HepG2 (cell line): ENCODE measurements at regions not wholly inside any gene's neighbourhood (a gene's known extent, or its start where the extent isn't known, plus 50 kb on each side); places are given as distances from the start of the nearest gene placed in this dataset.

ENCODE experiments used
- ATAC-seq: fragments of 200-7000 bp; cut with Tn5 transposase; 3 replicates; pipeline ENCODE4 v1.9.1; 2020; ENCODE audit warnings: mild to moderate bottlenecking, moderate library complexity
- BruUV-seq: library from RNA; stranded (reverse); fragments of 400-500 nt; replicated peaks from 2 replicates; lab custom pipeline; 2021; lab: Mats Ljungman, UMichigan
- CTCF ChIA-PET: fragments of 300-600 bp; formaldehyde crosslinking; extraction: SDS; loops from one replicate; lab custom pipeline; 2021; ENCODE audit warnings: low total read pairs, inconsistent platforms, low intra/inter-chr PET ratio; lab: Yijun Ruan, JAX
- POLR2A ChIA-PET: fragments of 350-600 bp; sonication (Branson Sonifier 250); formaldehyde crosslinking; loops from one replicate; lab custom pipeline; 2020; ENCODE audit warnings: antibody characterized with exemption, inconsistent platforms; lab: Yijun Ruan, JAX
- DNase-seq: peaks from one replicate; pipeline ENCODE4 v3.0.0-alpha.2; 2015; ENCODE audit warnings: low spot score
- FAIRE-seq: peaks from 3 replicates; lab custom pipeline; 2011; peaks lifted over from hg19 to GRCh38; lab: Jason Lieb, UNC
- H2AFZ ChIP-seq: one replicate; pipeline ENCODE4 v1.6.1; 2011; ENCODE audit warnings: low read length, inconsistent platforms
- H3K27ac ChIP-seq: fragments of 300-600 bp; 3 replicates; pipeline ENCODE4 v1.8.0; 2011; ENCODE audit warnings: mixed run types, mild to moderate bottlenecking, mixed read lengths, low read length, inconsistent platforms; ENCODE audit not compliant: insufficient read depth; ENCODE audit errors: extremely low read length
- H3K27me3 ChIP-seq, 2 experiments: fragments of 200-600 bp in 1 of 2; 2 replicates in 1 of 2; 3 replicates in 1 of 2; pipeline versions ENCODE4 v1.6.0 to v1.8.0; 2011; ENCODE audit warnings: low read length in 2 of 2, mild to moderate bottlenecking in 2 of 2, moderate library complexity in 2 of 2, inconsistent platforms in 1 of 2; ENCODE audit not compliant: insufficient read depth in 2 of 2, control insufficient read depth in 1 of 2
- H3K36me3 ChIP-seq, 2 experiments: fragments of 200-600 bp in 1 of 2; replicated peaks in 1 of 2; 2 replicates in 1 of 2; 3 replicates in 1 of 2; pipeline versions ENCODE4 v1.5.1 to v1.8.0; 2011; ENCODE audit warnings: low read length in 2 of 2, inconsistent platforms in 1 of 2; ENCODE audit not compliant: insufficient read depth in 2 of 2, control insufficient read depth in 1 of 2
- H3K4me1 ChIP-seq: 2 replicates; pipeline ENCODE4 v1.5.1; 2012; ENCODE audit warnings: low read length, inconsistent platforms; ENCODE audit not compliant: insufficient read depth
- H3K4me2 ChIP-seq: 2 replicates; pipeline ENCODE4 v1.6.0; 2011; ENCODE audit warnings: low read depth, low read length, inconsistent platforms
- H3K4me3 ChIP-seq, 3 experiments: fragments of 200-600 bp in 1 of 3; sonication (generic), shearing (Covaris generic) in 1 of 3; replicated peaks in 1 of 3; 2 replicates each; pipeline ENCODE4 v1.5.1; 2011 to 2016; ENCODE audit warnings: low read length in 3 of 3, inconsistent platforms in 2 of 3, low read depth in 2 of 3, mild to moderate bottlenecking in 2 of 3, control low read depth in 1 of 3, mixed read lengths in 1 of 3; ENCODE audit not compliant: insufficient read depth in 1 of 3
- H3K79me2 ChIP-seq: one replicate; pipeline ENCODE4 v1.6.1; 2011; ENCODE audit warnings: low read length, inconsistent platforms; ENCODE audit not compliant: insufficient read depth
- H3K9ac ChIP-seq: 2 replicates; pipeline ENCODE4 v1.6.0; 2011; ENCODE audit warnings: mild to moderate bottlenecking, low read depth, low read length, inconsistent platforms; ENCODE audit not compliant: insufficient read depth
- H3K9me3 ChIP-seq: 2 replicates; pipeline ENCODE4 v1.5.1; 2012; ENCODE audit warnings: mild to moderate bottlenecking, low read length
- H4K20me1 ChIP-seq: 2 replicates; pipeline ENCODE4 v1.6.0; 2011; ENCODE audit warnings: inconsistent platforms, mild to moderate bottlenecking, low read length, moderate library complexity; ENCODE audit not compliant: insufficient read depth
- ATRX ChIP-seq: sonication (generic); formaldehyde crosslinking; IDR thresholded peaks from 2 replicates; pipeline ENCODE4 v1.4.0; 2020; ENCODE audit warnings: missing genetic modification reagents, borderline replicate concordance
- CENPT ChIP-seq: sonication (generic); formaldehyde crosslinking; IDR thresholded peaks from 2 replicates; pipeline ENCODE4 v1.8.0; 2022; ENCODE audit warnings: low read depth, mild to moderate bottlenecking, moderate library complexity, missing genetic modification reagents
- MEIS2 ChIP-seq: sonication (generic); formaldehyde crosslinking; IDR thresholded peaks from 2 replicates; pipeline ENCODE4 v1.9.0; 2021; ENCODE audit warnings: mild to moderate bottlenecking, missing genetic modification reagents
- NFKB2 ChIP-seq: sonication (generic); formaldehyde crosslinking; IDR thresholded peaks from 2 replicates; pipeline ENCODE4 v1.4.0; 2020; ENCODE audit warnings: missing genetic modification reagents, borderline replicate concordance
- SRF ChIP-seq: IDR thresholded peaks from 2 replicates; pipeline ENCODE4 v1.6.1; 2011; ENCODE audit warnings: mild to moderate bottlenecking, low read depth, low read length, moderate library complexity
- ZMYM3 ChIP-seq: sonication (generic); formaldehyde crosslinking; IDR thresholded peaks from 2 replicates; pipeline ENCODE4 v1.5.1; 2020; ENCODE audit warnings: mild to moderate bottlenecking, missing genetic modification reagents
- ZNF446 ChIP-seq: sonication (generic); formaldehyde crosslinking; IDR thresholded peaks from 2 replicates; pipeline ENCODE4 v1.5.0; 2020; ENCODE audit warnings: mild to moderate bottlenecking, missing genetic modification reagents
- ZNF749 ChIP-seq: sonication (generic); formaldehyde crosslinking; IDR thresholded peaks from 2 replicates; pipeline ENCODE4 v1.8.0; 2022; ENCODE audit warnings: mild to moderate bottlenecking, missing genetic modification reagents, moderate library complexity, borderline replicate concordance
- ZNF878 ChIP-seq: sonication (generic); formaldehyde crosslinking; IDR thresholded peaks from 2 replicates; pipeline ENCODE4 v1.8.1; 2023; ENCODE audit warnings: mild to moderate bottlenecking, missing genetic modification reagents, moderate library complexity
- WGBS: methylation state at CpG from one replicate; pipeline ENCODE4 v1.1.6; 2017; ENCODE audit warnings: low lambda C conversion rate; 5-methylcytosine and 5-hydroxymethylcytosine counted together
- in situ Hi-C: cut with HindIII; loops from 2 replicates; pipeline ENCODE4 v1.10.0; 2017; ENCODE audit warnings: low pct_unique_long_range_greater_than_20kb; ENCODE audit not compliant: extremely low pct_ligation_motif_present
- intact Hi-C: fragments of 100-400 bp; cut with micrococcal nuclease; formaldehyde crosslinking; loops from one replicate; pipeline ENCODE4 v1.10.0; 2022; ENCODE audit not compliant: unreplicated experiment
- TF ChIP-seq, protein P1 (sequence below): sonication (generic); formaldehyde crosslinking; IDR thresholded peaks from 2 replicates; pipeline ENCODE4 v1.4.0; 2020; ENCODE audit warnings: low read depth, missing genetic modification reagents
- TF ChIP-seq, protein P2 (sequence below): IDR thresholded peaks from 2 replicates; pipeline ENCODE4 v1.6.1; 2016; ENCODE audit warnings: missing compliant biosample characterization, missing genetic modification reagents, borderline replicate concordance
- TF ChIP-seq, protein P3 (sequence below), 2 experiments: sonication (generic) in 1 of 2; formaldehyde crosslinking in 1 of 2; IDR thresholded peaks; 2 replicates each; pipeline versions ENCODE4 v1.5.1 to v1.6.1; 2011 to 2020; ENCODE audit warnings: borderline replicate concordance in 1 of 2, low read depth in 1 of 2, low read length in 1 of 2, mild to moderate bottlenecking in 1 of 2, missing genetic modification reagents in 1 of 2, moderate library complexity in 1 of 2
- TF ChIP-seq, protein P4 (sequence below): sonication (generic); formaldehyde crosslinking; IDR thresholded peaks from 2 replicates; pipeline ENCODE4 v1.4.0; 2020; ENCODE audit warnings: missing genetic modification reagents

DNA sequence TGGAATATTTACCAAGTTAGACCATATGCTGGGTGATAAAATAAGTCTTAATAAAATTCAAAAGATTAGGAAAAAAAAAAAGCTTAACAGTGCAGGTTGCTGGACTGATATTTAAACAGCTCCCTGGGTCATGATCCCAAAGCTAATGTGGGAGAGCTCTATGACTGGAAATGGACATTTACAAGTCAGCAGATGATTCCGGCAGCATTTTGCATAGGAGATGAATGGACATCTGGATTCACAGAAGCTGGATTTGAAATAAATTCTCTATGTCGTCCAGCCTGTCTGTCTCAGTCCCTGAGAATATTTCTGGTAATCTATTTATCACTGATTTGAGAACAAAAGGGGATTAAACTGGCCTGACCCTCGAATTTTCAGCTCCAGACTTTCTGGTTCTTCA, 52.3 kb upstream of the KLHL25 start:
- Histone ChIP-seq H3K4me2 (no peak overlapping the region), H3K4me3 (no peak overlapping the region), H3K9ac (no peak overlapping the region), H3K9me3 (no peaks in the 10 kb centered on the region), H3K27ac (no peak overlapping the region), H3K27me3 (peaks cover 0 to 6% of the 10 kb centered on the region in 2 experiments; a peak in 2 of 5 replicates), H2AFZ (no peak overlapping the region), H3K36me3 (no peaks in the 10 kb centered on the region), H3K79me2 (no peaks in the 10 kb centered on the region), H4K20me1 (no peaks in the 10 kb centered on the region), H3K4me1 (no peaks in the 10 kb centered on the region)
- intact Hi-C loops = no loop called here
- POLR2A ChIA-PET = no interaction called here
- DNase-seq (no peak), FAIRE-seq (no peak), ATAC-seq (no peak)
- 0% methylated on average over 3 of the region's 3 CpGs for WGBS
- in situ Hi-C loops = loop anchor here (25.0 kb wide), 2 partner anchors 235 to 560 kb away; no protein-coding TSS in a partner anchor
- BruUV-seq = no TSS peak
- CTCF ChIA-PET = no interaction called here
- TF ChIP-seq ZNF446 (no peak), ATRX (CRISPR knock-in tag) (no peak), ZNF749 (CRISPR knock-in tag) (no peak), SRF (no peak), ZMYM3 (CRISPR knock-in tag) (no peak), MEIS2 (CRISPR knock-in tag) (no peak), ZNF878 (CRISPR knock-in tag) (no peak), NFKB2 (no peak), CENPT (CRISPR knock-in tag) (no peak)
- TF ChIP-seq, protein P1, sequence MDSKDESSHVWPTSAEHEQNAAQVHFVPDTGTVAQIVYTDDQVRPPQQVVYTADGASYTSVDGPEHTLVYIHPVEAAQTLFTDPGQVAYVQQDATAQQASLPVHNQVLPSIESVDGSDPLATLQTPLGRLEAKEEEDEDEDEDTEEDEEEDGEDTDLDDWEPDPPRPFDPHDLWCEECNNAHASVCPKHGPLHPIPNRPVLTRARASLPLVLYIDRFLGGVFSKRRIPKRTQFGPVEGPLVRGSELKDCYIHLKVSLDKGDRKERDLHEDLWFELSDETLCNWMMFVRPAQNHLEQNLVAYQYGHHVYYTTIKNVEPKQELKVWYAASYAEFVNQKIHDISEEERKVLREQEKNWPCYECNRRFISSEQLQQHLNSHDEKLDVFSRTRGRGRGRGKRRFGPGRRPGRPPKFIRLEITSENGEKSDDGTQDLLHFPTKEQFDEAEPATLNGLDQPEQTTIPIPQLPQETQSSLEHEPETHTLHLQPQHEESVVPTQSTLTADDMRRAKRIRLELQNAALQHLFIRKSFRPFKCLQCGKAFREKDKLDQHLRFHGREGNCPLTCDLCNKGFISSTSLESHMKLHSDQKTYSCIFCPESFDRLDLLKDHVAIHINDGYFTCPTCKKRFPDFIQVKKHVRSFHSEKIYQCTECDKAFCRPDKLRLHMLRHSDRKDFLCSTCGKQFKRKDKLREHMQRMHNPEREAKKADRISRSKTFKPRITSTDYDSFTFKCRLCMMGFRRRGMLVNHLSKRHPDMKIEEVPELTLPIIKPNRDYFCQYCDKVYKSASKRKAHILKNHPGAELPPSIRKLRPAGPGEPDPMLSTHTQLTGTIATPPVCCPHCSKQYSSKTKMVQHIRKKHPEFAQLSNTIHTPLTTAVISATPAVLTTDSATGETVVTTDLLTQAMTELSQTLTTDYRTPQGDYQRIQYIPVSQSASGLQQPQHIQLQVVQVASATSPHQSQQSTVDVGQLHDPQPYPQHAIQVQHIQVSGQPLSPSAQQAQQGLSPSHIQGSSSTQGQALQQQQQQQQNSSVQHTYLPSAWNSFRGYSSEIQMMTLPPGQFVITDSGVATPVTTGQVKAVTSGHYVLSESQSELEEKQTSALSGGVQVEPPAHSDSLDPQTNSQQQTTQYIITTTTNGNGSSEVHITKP = no peak
- TF ChIP-seq, protein P2, sequence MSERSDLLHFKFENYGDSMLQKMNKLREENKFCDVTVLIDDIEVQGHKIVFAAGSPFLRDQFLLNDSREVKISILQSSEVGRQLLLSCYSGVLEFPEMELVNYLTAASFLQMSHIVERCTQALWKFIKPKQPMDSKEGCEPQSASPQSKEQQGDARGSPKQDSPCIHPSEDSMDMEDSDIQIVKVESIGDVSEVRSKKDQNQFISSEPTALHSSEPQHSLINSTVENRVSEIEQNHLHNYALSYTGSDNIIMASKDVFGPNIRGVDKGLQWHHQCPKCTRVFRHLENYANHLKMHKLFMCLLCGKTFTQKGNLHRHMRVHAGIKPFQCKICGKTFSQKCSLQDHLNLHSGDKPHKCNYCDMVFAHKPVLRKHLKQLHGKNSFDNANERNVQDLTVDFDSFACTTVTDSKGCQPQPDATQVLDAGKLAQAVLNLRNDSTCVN (CRISPR knock-in tag) = no peak
- TF ChIP-seq, protein P3, sequence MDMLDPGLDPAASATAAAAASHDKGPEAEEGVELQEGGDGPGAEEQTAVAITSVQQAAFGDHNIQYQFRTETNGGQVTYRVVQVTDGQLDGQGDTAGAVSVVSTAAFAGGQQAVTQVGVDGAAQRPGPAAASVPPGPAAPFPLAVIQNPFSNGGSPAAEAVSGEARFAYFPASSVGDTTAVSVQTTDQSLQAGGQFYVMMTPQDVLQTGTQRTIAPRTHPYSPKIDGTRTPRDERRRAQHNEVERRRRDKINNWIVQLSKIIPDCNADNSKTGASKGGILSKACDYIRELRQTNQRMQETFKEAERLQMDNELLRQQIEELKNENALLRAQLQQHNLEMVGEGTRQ (IDR thresholded peaks at IDR 0.05; ENCODE audit: low read depth, low read length) = no peak
- TF ChIP-seq, protein P3 (CRISPR knock-in tag; IDR thresholded peaks at IDR 0.05; ENCODE audit: borderline replicate concordance) = no peak
- TF ChIP-seq, protein P4, sequence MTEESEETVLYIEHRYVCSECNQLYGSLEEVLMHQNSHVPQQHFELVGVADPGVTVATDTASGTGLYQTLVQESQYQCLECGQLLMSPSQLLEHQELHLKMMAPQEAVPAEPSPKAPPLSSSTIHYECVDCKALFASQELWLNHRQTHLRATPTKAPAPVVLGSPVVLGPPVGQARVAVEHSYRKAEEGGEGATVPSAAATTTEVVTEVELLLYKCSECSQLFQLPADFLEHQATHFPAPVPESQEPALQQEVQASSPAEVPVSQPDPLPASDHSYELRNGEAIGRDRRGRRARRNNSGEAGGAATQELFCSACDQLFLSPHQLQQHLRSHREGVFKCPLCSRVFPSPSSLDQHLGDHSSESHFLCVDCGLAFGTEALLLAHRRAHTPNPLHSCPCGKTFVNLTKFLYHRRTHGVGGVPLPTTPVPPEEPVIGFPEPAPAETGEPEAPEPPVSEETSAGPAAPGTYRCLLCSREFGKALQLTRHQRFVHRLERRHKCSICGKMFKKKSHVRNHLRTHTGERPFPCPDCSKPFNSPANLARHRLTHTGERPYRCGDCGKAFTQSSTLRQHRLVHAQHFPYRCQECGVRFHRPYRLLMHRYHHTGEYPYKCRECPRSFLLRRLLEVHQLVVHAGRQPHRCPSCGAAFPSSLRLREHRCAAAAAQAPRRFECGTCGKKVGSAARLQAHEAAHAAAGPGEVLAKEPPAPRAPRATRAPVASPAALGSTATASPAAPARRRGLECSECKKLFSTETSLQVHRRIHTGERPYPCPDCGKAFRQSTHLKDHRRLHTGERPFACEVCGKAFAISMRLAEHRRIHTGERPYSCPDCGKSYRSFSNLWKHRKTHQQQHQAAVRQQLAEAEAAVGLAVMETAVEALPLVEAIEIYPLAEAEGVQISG (CRISPR knock-in tag) = no peak
